Urinary bladder (tissue), 3 donors: ENCODE measurements at regions not wholly inside any gene's neighbourhood (a gene's known extent, or its start where the extent isn't known, plus 50 kb on each side); places are given as distances from the start of the nearest gene placed in this dataset.

Experiments
- DNase-seq: peaks from one replicate; pipeline ENCODE4 v3.0.0-alpha.2; 2015; ENCODE audit errors: extremely low spot score
- H3K27ac ChIP-seq: one replicate; pipeline ENCODE4 v1.5.1; 2013; ENCODE audit warnings: low read depth, mild to moderate bottlenecking, moderate library complexity
- H3K36me3 ChIP-seq: one replicate; pipeline ENCODE4 v1.6.1; 2013; ENCODE audit warnings: mild to moderate bottlenecking, moderate library complexity; ENCODE audit not compliant: insufficient read depth
- H3K4me1 ChIP-seq: one replicate; pipeline ENCODE4 v1.6.1; 2013; ENCODE audit warnings: mild to moderate bottlenecking, moderate library complexity; ENCODE audit not compliant: insufficient read depth
- H3K4me3 ChIP-seq: one replicate; pipeline ENCODE4 v1.5.1; 2013; ENCODE audit warnings: low read depth, low read length
- WGBS: extraction: QIAGEN DNeasy Blood & Tissue Kit; methylation state at CpG from one replicate; pipeline ENCODE4 v1.1.7; 2013; 5-methylcytosine and 5-hydroxymethylcytosine counted together
- donor health status: healthy with polysubstance abuse.
- donor health status: healthy.

DNA sequence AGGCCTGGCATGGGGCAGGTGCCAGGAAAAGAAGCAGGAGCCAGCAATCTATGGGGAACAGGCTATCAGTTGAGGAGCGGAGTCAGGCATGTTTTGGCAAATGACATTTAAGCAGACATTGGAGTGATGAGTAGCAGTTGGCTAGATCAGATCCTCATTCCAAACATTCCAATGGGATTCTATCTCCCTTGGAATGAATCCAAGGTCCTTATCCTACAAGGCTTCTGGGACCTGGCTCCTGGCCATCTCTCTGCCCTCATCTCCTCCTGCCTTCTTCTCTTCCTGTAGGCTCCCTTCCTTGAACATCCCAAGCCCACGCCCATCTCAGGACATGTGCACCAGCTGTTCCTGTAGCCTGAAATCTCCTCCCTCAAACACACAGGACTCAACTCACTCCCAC is 1074.5 kb downstream of the TBC1D22A start:
- Histone ChIP-seq H3K4me3 (no peak overlapping the region), H3K27ac (no peak overlapping the region), H3K4me1 (no peaks in the 10 kb centered on the region), H3K36me3 (no peaks in the 10 kb centered on the region)
- no peak for DNase-seq
- 52% methylated on average over 2 of the region's 2 CpGs for WGBS

GRCh38 chr22:47835726-47836125 is 1073.3 kb downstream of the TBC1D22A start:
- no peak overlapping the region for H3K27ac ChIP-seq
- H3K4me3 ChIP-seq: no peak overlapping the region
- H3K4me1 ChIP-seq: no peaks in the 10 kb centered on the region
- 41% methylated on average over 7 of the region's 7 CpGs for WGBS
- DNase-seq: no peak
- H3K36me3 ChIP-seq: no peaks in the 10 kb centered on the region

GRCh38 chr22:47826016-47826415 is 1063.6 kb downstream of the TBC1D22A start:
- Histone ChIP-seq H3K36me3 (no peaks in the 10 kb centered on the region), H3K4me1 (no peaks in the 10 kb centered on the region), H3K4me3 (no peak overlapping the region), H3K27ac (no peak overlapping the region)
- 68% methylated on average over 6 of the region's 6 CpGs for WGBS
- no peak for DNase-seq

DNA sequence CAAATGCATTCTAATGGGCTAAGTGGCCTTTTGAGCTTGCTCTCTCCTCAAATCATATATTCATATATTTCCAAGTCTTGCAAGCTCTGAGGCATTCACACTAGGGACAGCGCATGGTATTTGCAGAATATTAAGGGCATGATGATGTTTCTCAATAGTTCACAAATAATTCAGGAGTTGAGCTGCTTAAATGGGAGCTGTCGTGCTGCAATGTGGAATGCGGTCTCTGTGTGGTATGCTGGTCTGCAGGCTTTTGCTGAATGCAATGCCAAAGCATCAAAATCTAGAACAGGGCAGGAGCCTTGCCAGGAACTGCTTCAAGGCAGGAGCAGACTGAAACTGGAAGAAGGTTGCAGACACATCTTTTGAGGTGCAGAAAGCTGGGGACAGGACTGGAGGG is 1060.0 kb downstream of the TBC1D22A start:
- H3K36me3 ChIP-seq: no peaks in the 10 kb centered on the region
- H3K27ac ChIP-seq: no peak overlapping the region
- no peaks in the 10 kb centered on the region for H3K4me1 ChIP-seq
- 75% methylated on average over 3 of the region's 3 CpGs for WGBS
- no peak for DNase-seq
- no peak overlapping the region for H3K4me3 ChIP-seq

- DNase-seq: no peak
- WGBS: 94% methylated on average over 9 of the region's 9 CpGs
- Histone ChIP-seq H3K27ac (no peak overlapping the region), H3K4me1 (no peaks in the 10 kb centered on the region), H3K36me3 (no peaks in the 10 kb centered on the region), H3K4me3 (no peak overlapping the region)
Observed at GRCh38 chr22:47818496-47818895, 1056.0 kb downstream of the TBC1D22A start.

DNA sequence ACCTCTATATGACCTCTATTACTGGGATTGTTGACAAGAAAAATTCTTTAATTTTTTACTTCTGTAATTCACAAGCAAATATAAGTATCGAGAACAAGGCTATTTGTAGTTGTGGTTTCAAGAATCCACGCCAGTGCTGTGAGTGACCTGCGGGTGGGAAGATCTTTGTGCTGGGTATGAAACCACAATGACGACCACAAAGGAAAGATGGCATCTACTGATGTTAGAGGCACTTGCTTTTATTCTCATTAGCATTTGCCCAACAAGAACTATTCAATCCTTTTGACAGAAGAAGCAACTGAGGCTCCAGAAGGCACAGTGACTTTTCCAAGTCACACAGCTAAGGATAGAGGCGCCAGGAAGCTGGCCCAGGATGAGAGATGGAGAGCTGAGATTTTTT is 1054.9 kb downstream of the TBC1D22A start:
- H3K27ac ChIP-seq: no peak overlapping the region
- DNase-seq: no peak
- no peak overlapping the region for H3K4me3 ChIP-seq
- H3K36me3 ChIP-seq: no peaks in the 10 kb centered on the region
- no peaks in the 10 kb centered on the region for H3K4me1 ChIP-seq
- 91% methylated on average over 5 of the region's 5 CpGs for WGBS

GRCh38 chr22:47816863-47817210 is 1054.4 kb downstream of the TBC1D22A start:
- H3K27ac ChIP-seq: no peak overlapping the region
- no peaks in the 10 kb centered on the region for H3K4me1 ChIP-seq
- no peak overlapping the region for H3K4me3 ChIP-seq
- no peak for DNase-seq
- H3K36me3 ChIP-seq: no peaks in the 10 kb centered on the region
- 84% methylated on average over 9 of the region's 9 CpGs for WGBS

DNA sequence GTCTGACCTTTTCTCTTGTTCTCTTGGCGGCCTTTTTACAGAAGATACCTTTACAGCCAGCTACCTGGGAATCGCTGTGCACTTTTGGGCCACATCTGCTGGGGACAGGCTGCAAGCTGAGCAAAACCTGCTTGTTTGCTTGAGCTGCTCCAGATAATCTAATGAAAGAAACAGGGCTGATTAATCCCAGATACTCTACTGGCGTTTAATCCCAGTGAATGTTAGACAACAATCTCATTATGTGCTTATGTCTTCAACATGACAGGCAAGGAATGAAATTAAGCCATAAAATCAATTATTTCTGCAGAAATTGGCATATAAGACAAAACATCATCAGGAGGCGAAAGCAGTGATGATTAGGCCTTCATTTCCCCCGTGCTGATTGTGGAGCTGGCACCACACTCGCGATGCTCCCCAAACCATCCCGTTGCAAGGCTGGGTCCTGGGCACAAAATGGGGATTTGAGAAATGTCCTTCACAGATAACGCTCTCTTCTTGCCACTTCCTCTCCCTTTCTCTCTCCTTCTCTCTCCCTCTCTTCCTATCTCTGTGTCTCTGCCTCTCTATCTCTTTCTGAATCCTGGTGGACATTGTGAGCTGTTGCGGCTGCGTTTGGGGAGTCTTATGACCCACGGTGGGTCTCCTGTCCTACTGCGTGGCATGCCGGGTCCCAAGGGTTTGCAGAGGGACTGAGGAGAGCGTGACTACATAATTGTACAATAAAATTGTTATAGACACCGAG is 1053.8 kb downstream of the TBC1D22A start:
- Histone ChIP-seq H3K36me3 (no peaks in the 10 kb centered on the region), H3K27ac (no peak overlapping the region), H3K4me1 (no peaks in the 10 kb centered on the region), H3K4me3 (no peak overlapping the region)
- WGBS: 89% methylated on average over 16 of the region's 16 CpGs
- no peak for DNase-seq

DNA sequence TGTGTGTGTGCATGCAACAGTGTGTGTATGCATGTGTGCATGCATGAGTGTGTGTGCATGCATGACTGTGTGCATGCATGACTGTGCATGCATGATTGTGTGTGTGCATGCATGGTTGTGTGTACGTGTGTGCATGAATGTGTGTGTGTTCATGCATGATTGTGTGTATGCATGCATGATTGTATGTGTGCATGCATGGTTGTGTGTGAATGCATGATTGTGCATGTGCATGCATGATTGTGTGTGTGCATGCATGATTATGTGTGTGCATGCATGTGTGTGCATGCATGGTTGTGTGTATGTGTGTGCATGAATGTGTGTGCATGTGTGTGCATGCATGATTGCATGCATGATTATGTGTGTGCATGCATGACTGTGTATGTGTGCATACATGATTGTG is 1052.0 kb downstream of the TBC1D22A start:
- DNase-seq: no peak
- no peaks in the 10 kb centered on the region for H3K36me3 ChIP-seq
- no peaks in the 10 kb centered on the region for H3K4me1 ChIP-seq
- H3K27ac ChIP-seq: no peak overlapping the region
- no peak overlapping the region for H3K4me3 ChIP-seq
- WGBS: 90% methylated on average over 1 of the region's 1 CpG

DNA sequence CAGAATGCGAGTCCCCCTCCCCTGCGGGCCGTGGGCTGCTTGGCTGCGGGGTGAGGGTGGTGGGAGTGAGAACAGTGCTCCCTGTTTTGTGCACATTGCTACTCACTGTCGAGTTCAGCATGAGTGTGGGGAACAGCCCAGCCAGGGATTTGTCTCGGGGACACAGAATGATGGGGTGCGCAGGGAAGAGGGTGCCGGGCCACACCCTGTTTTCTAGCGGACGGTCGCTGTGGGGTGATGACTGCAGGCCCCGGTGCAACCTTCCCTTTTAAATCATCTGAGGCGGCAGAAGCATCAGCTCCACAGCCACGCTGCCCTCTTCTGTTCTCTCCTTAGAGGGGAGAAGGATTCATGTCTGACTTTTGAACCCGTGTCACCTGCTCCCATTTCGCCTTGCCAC is 1051.2 kb downstream of the TBC1D22A start:
- 86% methylated on average over 16 of the region's 16 CpGs for WGBS
- no peaks in the 10 kb centered on the region for H3K36me3 ChIP-seq
- no peaks in the 10 kb centered on the region for H3K4me1 ChIP-seq
- no peak overlapping the region for H3K27ac ChIP-seq
- H3K4me3 ChIP-seq: no peak overlapping the region
- DNase-seq: no peak

GRCh38 chr22:47811971-47812370 is 1049.5 kb downstream of the TBC1D22A start:
- no peaks in the 10 kb centered on the region for H3K36me3 ChIP-seq
- H3K27ac ChIP-seq: no peak overlapping the region
- no peak overlapping the region for H3K4me3 ChIP-seq
- no peak for DNase-seq
- 79% methylated on average over 7 of the region's 7 CpGs for WGBS
- no peaks in the 10 kb centered on the region for H3K4me1 ChIP-seq

DNA sequence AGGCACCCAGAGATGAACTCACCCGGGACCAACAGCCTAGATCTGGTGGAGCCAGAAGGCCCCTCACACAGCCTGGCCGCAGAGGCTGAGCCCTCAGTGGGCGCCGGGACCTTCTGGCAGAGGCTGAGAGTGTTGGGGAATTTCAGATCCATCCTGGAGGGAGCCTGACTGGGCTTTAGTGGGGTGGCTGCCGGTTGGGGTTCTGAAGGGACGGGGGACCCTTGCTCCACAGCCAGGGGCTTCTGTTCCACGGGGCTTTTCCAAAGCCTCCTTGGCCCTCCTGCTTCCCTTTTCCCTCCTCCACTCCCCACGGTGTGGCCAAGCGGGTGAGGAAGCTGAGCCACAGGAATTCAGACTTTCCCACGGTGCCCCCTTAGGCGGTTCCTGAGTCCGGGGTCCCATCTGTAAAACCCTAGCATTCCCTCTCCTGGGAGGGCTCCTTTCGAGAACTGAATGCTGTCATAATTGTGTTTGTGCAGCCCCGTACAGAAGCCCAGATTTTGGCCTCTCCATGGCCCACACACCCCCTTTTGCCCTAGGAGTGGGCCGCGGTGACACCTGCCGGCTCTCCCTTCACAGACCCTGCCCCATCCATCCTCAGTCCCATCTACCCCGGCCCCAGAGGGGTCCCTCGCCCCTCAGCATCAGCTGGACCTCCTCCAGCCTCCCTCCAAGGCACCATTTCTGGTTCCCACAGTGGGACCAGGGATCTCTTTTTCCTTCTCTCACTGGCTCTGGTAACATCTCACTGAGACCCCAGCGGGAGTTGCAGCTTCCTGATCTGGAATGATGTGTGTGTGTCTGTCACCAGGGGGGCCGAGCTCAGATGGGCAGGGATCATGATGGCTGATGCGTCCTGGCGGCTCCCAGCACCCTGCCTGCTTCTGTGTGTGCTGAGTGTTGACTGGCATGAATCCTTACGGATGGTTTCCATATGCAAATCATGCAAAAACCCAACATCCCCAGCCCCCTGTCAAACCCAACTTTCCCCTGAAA is 1048.4 kb downstream of the TBC1D22A start:
- Histone ChIP-seq H3K27ac (no peak overlapping the region), H3K4me1 (no peaks in the 10 kb centered on the region), H3K4me3 (no peak overlapping the region), H3K36me3 (no peaks in the 10 kb centered on the region)
- WGBS: 67% methylated on average over 24 of the region's 24 CpGs
- DNase-seq: no peak

DNA sequence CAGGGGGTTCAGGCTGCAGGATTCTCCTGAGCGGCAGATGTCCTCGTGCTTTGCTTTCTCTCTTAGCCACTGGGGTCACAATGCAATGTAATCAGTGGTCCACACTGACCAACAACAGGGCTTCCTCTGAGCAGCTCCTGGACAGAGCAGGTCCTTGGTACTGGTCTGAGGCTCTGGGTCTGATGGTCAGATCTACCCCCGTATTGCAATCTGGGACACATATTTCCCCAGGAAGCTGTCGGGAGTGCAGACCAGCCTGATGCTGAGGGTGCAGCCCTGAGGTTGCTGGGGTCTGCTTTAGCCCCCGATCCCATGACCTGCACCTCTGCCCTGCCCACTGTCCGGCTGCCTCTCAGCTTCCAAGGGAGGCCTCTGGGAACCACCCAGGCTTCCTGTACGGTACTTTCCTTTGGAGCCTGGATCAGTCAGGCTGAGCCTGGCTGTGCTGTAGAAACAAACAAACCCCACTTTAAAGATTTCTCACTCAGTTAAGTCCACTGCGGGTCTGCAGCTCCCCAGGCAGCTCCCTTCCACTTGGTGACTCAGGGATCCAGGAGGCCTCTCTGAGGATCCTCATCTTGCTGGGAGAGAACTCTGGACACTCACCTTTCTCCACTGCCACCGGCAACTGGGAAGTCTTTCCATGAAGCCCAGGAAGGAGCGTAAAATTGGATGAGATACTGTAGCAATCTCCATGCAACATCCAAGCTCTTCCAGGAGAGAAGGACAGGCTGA is 1046.6 kb downstream of the TBC1D22A start:
- WGBS: 89% methylated on average over 10 of the region's 10 CpGs
- H3K4me3 ChIP-seq: no peak overlapping the region
- H3K4me1 ChIP-seq: no peaks in the 10 kb centered on the region
- no peaks in the 10 kb centered on the region for H3K36me3 ChIP-seq
- no peak overlapping the region for H3K27ac ChIP-seq
- no peak for DNase-seq
